ENCODE measurements at regions not wholly inside any gene's neighbourhood (a gene's known extent, or its start where the extent isn't known, plus 50 kb on each side); places are given as distances from the start of the nearest gene placed in this dataset.
A peak's percentile ranks its signal among the peaks of the same experiment; 100 is the strongest.

DNA sequence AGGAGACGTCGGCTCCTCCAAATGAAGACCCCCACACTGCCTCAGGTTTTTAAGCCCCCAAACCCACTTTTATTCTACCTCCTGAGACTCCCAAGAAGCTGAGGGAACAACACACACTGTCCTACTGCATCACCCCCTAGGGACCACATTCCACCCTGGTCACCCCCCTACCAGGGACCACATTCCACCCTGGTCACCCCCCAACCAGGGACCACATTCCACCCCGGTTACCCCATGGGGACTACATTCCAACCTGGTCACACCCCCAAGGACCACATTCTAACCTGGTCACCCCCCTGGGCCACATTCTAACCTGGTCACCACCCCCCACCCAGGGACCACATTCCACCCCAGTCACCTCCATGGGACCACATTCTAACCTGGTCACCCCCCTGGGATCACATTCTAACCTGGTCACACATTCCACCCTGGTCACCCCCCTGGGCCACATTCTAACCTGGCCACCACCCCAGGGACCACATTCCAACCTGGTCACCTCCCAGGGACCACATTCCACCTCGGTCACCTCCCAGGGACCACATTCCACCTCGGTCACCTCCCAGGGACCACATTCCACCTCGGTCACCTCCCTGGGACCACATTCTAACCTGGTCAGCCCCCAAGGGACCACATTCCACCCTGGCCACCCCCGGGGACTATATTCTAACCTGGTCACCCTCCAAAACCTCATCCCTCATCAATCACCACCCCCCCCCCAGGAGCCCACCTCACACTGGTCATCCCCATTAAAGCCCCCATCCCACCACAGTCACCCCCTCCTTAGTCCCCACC, 587.6 kb downstream of the NPHP4 start:
- peak overlapping the region; percentile 77 for H3K27ac Mint-ChIP-seq (ENCODE audit: unreplicated experiment)
- intact Hi-C loops (cut with micrococcal nuclease; ENCODE audit: unreplicated experiment): no loop called here
- H3K27me3 Mint-ChIP-seq (ENCODE audit: insufficient read depth, unreplicated experiment): peaks cover 2% of the 10 kb centered on the region
- no TSS peak for BruUV-seq (replicated peaks)
- no peak overlapping the region for H3K4me3 ChIP-seq (ENCODE audit: low read depth, low read length)
- TF ChIP-seq CTCF (IDR thresholded peaks at IDR 0.05; ENCODE audit: insufficient read depth in 1 of 2, low read depth in 1 of 2, low read length in 1 of 2, severe bottlenecking in 1 of 2, unreplicated experiment in 1 of 2): no peak
- H3K36me3 ChIP-seq (ENCODE audit: control insufficient read depth, insufficient read depth, low read length): no peaks in the 10 kb centered on the region
- CTCF ChIA-PET: no interaction called here
- no peaks in the 10 kb centered on the region for H3K27me3 ChIP-seq (replicated peaks; ENCODE audit: control insufficient read depth, insufficient read depth, low read length)
- H3K4me1 Mint-ChIP-seq (ENCODE audit: low read depth, unreplicated experiment): no peaks in the 10 kb centered on the region
- no peaks in the 10 kb centered on the region for H3K36me3 Mint-ChIP-seq (ENCODE audit: insufficient read depth, unreplicated experiment)
- H3K4me1 ChIP-seq: no peaks in the 10 kb centered on the region
- no peak overlapping the region for H3K4me3 Mint-ChIP-seq (ENCODE audit: unreplicated experiment)
- DNase-seq: peak; percentile 8 to 61
- POLR2A ChIA-PET: no interaction called here
- peaks cover 6% of the 10 kb centered on the region; the same call in 1 of the 2 replicates for H3K9me3 ChIP-seq
- H3K9me3 Mint-ChIP-seq (ENCODE audit: unreplicated experiment): peaks cover 27% of the 10 kb centered on the region

GRCh38 chr1:5403935-5404334, 588.3 kb downstream of the NPHP4 start:
- Histone ChIP-seq H3K36me3 (ENCODE audit: control insufficient read depth, insufficient read depth, low read length) (no peaks in the 10 kb centered on the region), H3K4me1 (no peaks in the 10 kb centered on the region), H3K9me3 (peaks cover 6% of the 10 kb centered on the region; the same call in 1 of the 2 replicates), H3K27me3 (replicated peaks; ENCODE audit: control insufficient read depth, insufficient read depth, low read length) (no peaks in the 10 kb centered on the region), H3K4me3 (ENCODE audit: low read depth, low read length) (no peak overlapping the region)
- BruUV-seq (replicated peaks): no TSS peak
- H3K4me1 Mint-ChIP-seq (ENCODE audit: low read depth, unreplicated experiment): no peaks in the 10 kb centered on the region
- H3K4me3 Mint-ChIP-seq (ENCODE audit: unreplicated experiment): no peak overlapping the region
- intact Hi-C loops (cut with micrococcal nuclease; ENCODE audit: unreplicated experiment): no loop called here
- CTCF ChIA-PET: no interaction called here
- TF ChIP-seq CTCF (IDR thresholded peaks at IDR 0.05; ENCODE audit: insufficient read depth in 1 of 2, low read depth in 1 of 2, low read length in 1 of 2, severe bottlenecking in 1 of 2, unreplicated experiment in 1 of 2): no peak
- peaks cover 34% of the 10 kb centered on the region for H3K9me3 Mint-ChIP-seq (ENCODE audit: unreplicated experiment)
- POLR2A ChIA-PET: no interaction called here
- H3K27me3 Mint-ChIP-seq (ENCODE audit: insufficient read depth, unreplicated experiment): peaks cover 4% of the 10 kb centered on the region
- no peaks in the 10 kb centered on the region for H3K36me3 Mint-ChIP-seq (ENCODE audit: insufficient read depth, unreplicated experiment)
- H3K27ac Mint-ChIP-seq (ENCODE audit: unreplicated experiment): peak overlapping the region; percentile 77
- DNase-seq: no peak

GRCh38 chr1:5402618-5403017, 589.6 kb downstream of the NPHP4 start:
- no peaks in the 10 kb centered on the region for H3K27me3 ChIP-seq (replicated peaks; ENCODE audit: control insufficient read depth, insufficient read depth, low read length)
- no peak for TF ChIP-seq CTCF (IDR thresholded peaks at IDR 0.05; ENCODE audit: insufficient read depth in 1 of 2, low read depth in 1 of 2, low read length in 1 of 2, severe bottlenecking in 1 of 2, unreplicated experiment in 1 of 2)
- ChIA-PET POLR2A (no interaction called here), CTCF (no interaction called here)
- intact Hi-C loops (cut with micrococcal nuclease; ENCODE audit: unreplicated experiment): no loop called here
- peaks cover 6% of the 10 kb centered on the region; the same call in 1 of the 2 replicates for H3K9me3 ChIP-seq
- no peak overlapping the region for H3K27ac Mint-ChIP-seq (ENCODE audit: unreplicated experiment)
- no peaks in the 10 kb centered on the region for H3K36me3 Mint-ChIP-seq (ENCODE audit: insufficient read depth, unreplicated experiment)
- H3K9me3 Mint-ChIP-seq (ENCODE audit: unreplicated experiment): peaks cover 39% of the 10 kb centered on the region
- peaks cover 6% of the 10 kb centered on the region for H3K27me3 Mint-ChIP-seq (ENCODE audit: insufficient read depth, unreplicated experiment)
- no peaks in the 10 kb centered on the region for H3K4me1 Mint-ChIP-seq (ENCODE audit: low read depth, unreplicated experiment)
- no TSS peak for BruUV-seq (replicated peaks)
- peak in 1 of 2 experiments; percentile 6 for DNase-seq
- no peak overlapping the region for H3K4me3 Mint-ChIP-seq (ENCODE audit: unreplicated experiment)
- H3K4me3 ChIP-seq (ENCODE audit: low read depth, low read length): no peak overlapping the region
- H3K4me1 ChIP-seq: no peaks in the 10 kb centered on the region
- no peaks in the 10 kb centered on the region for H3K36me3 ChIP-seq (ENCODE audit: control insufficient read depth, insufficient read depth, low read length)

Measured in Caco-2 (cell line).